DND-41 (cell line): ENCODE measurements at regions not wholly inside any gene's neighbourhood (a gene's known extent, or its start where the extent isn't known, plus 50 kb on each side); places are given as distances from the start of the nearest gene placed in this dataset.

Experiments used
- ATAC-seq: fragments of 200-7000 bp; cut with Tn5 transposase; 3 replicates; pipeline ENCODE4 v1.9.1; 2021; ENCODE audit warnings: low read depth; ENCODE audit not compliant: insufficient read depth
- DNase-seq: peaks from one replicate; pipeline ENCODE4 v3.0.0-alpha.2; 2020
- H2AFZ ChIP-seq: 2 replicates; pipeline ENCODE4 v1.6.0; 2012; ENCODE audit warnings: low read depth, low read length
- H3K27ac ChIP-seq: 2 replicates; pipeline ENCODE4 v1.5.1; 2012; ENCODE audit warnings: low read length, inconsistent platforms
- H3K27me3 ChIP-seq: fragments of 200-600 bp; sonication (generic); 2 replicates; pipeline ENCODE4 v1.6.0; 2012; ENCODE audit warnings: low read length, mild to moderate bottlenecking, inconsistent platforms; ENCODE audit not compliant: insufficient read depth, poor library complexity
- H3K36me3 ChIP-seq: 2 replicates; pipeline ENCODE4 v1.5.1; 2012; ENCODE audit warnings: low read length, inconsistent platforms; ENCODE audit not compliant: insufficient read depth
- H3K4me1 ChIP-seq: 2 replicates; pipeline ENCODE4 v1.5.1; 2012; ENCODE audit warnings: mild to moderate bottlenecking, low read length; ENCODE audit not compliant: insufficient read depth
- H3K4me2 ChIP-seq: 2 replicates; pipeline ENCODE4 v1.6.0; 2012; ENCODE audit warnings: mild to moderate bottlenecking, moderate library complexity, low read length, inconsistent platforms; ENCODE audit not compliant: insufficient read depth
- H3K4me3 ChIP-seq, 2 experiments: fragments of 200-600 bp in 1 of 2; shearing (Covaris generic) in 1 of 2; 2 replicates each; pipeline ENCODE4 v1.5.1; 2012 to 2016; ENCODE audit warnings: inconsistent platforms in 2 of 2, low read length in 2 of 2, mild to moderate bottlenecking in 2 of 2, low read depth in 1 of 2, moderate library complexity in 1 of 2
- H3K79me2 ChIP-seq: 2 replicates; pipeline ENCODE4 v1.6.0; 2012; ENCODE audit warnings: low read length, inconsistent platforms; ENCODE audit not compliant: insufficient read depth
- H3K9ac ChIP-seq: 2 replicates; pipeline ENCODE4 v1.6.0; 2012; ENCODE audit warnings: low read depth, mild to moderate bottlenecking, inconsistent platforms, low read length, moderate library complexity
- H3K9me3 ChIP-seq: 2 replicates; pipeline ENCODE4 v1.5.1; 2012; ENCODE audit warnings: low read length, moderate library complexity, mild to moderate bottlenecking, inconsistent platforms; ENCODE audit not compliant: insufficient read depth, severe bottlenecking
- H4K20me1 ChIP-seq: 2 replicates; pipeline ENCODE4 v1.6.0; 2012; ENCODE audit warnings: low read length; ENCODE audit not compliant: insufficient read depth
- CTCF ChIP-seq: IDR thresholded peaks from 2 replicates; pipeline ENCODE4 v1.5.1; 2012; ENCODE audit warnings: borderline replicate concordance, low read length, moderate library complexity, mild to moderate bottlenecking; ENCODE audit not compliant: poor library complexity, severe bottlenecking; ENCODE audit errors: extremely low read depth
- EZH2 ChIP-seq: IDR thresholded peaks from 3 replicates; pipeline ENCODE4 v1.6.1; 2012; ENCODE audit warnings: borderline replicate concordance, low read depth, mild to moderate bottlenecking, moderate library complexity, low read length, inconsistent platforms; ENCODE audit not compliant: severe bottlenecking

GRCh38 chr2:8196316-8196715, 485.5 kb upstream of the ID2 start:
- Histone ChIP-seq H3K9me3 (peaks cover 3% of the 10 kb centered on the region), H2AFZ (no peak overlapping the region), H3K36me3 (no peaks in the 10 kb centered on the region), H3K4me2 (no peak overlapping the region), H3K9ac (no peak overlapping the region), H3K79me2 (no peaks in the 10 kb centered on the region), H3K4me3 (no peak overlapping the region), H4K20me1 (no peaks in the 10 kb centered on the region), H3K27me3 (no peaks in the 10 kb centered on the region), H3K27ac (no peak overlapping the region), H3K4me1 (no peaks in the 10 kb centered on the region)
- DNase-seq (no peak), ATAC-seq (no peak)
- TF ChIP-seq EZH2 (no peak), CTCF (no peak)

- no peak overlapping the region for H3K4me3 ChIP-seq
- H4K20me1 ChIP-seq, result no peaks in the 10 kb centered on the region
- TF ChIP-seq CTCF (no peak), EZH2 (no peak)
- peaks cover 3% of the 10 kb centered on the region for H3K9me3 ChIP-seq
- H2AFZ ChIP-seq, result no peak overlapping the region
- H3K27ac ChIP-seq, result no peak overlapping the region
- H3K36me3 ChIP-seq, result no peaks in the 10 kb centered on the region
- H3K79me2 ChIP-seq, result no peaks in the 10 kb centered on the region
- no peak overlapping the region for H3K9ac ChIP-seq
- H3K4me1 ChIP-seq, result no peaks in the 10 kb centered on the region
- no peaks in the 10 kb centered on the region for H3K27me3 ChIP-seq
- ATAC-seq (no peak), DNase-seq (no peak)
- H3K4me2 ChIP-seq, result no peak overlapping the region
These were observed 484.8 kb upstream of the ID2 start for GRCh38 chr2:8197101-8197500.

- H3K36me3 ChIP-seq, result no peaks in the 10 kb centered on the region
- no peak overlapping the region for H3K27ac ChIP-seq
- no peak overlapping the region for H3K4me3 ChIP-seq
- no peaks in the 10 kb centered on the region for H3K27me3 ChIP-seq
- no peak overlapping the region for H2AFZ ChIP-seq
- H3K4me1 ChIP-seq, result no peaks in the 10 kb centered on the region
- H3K9me3 ChIP-seq, result peaks cover 3% of the 10 kb centered on the region
- TF ChIP-seq EZH2, result no peak
- no peak for TF ChIP-seq CTCF
- DNase-seq, result no peak
- H3K9ac ChIP-seq, result no peak overlapping the region
- ATAC-seq, result no peak
- no peaks in the 10 kb centered on the region for H4K20me1 ChIP-seq
- H3K4me2 ChIP-seq, result no peak overlapping the region
- no peaks in the 10 kb centered on the region for H3K79me2 ChIP-seq
These were observed 484.0 kb upstream of the ID2 start for GRCh38 chr2:8197825-8198224.
